Smooth muscle cell (in vitro differentiated cells): ENCODE measurements at regions not wholly inside any gene's neighbourhood (a gene's known extent, or its start where the extent isn't known, plus 50 kb on each side); places are given as distances from the start of the nearest gene placed in this dataset.

ENCODE experiments used
- DNase-seq: peaks from one replicate; lab custom pipeline; 2025; ENCODE audit not compliant: unreplicated experiment; lab: John Stamatoyannopoulos, UW
- H2AFZ ChIP-seq: fragments of 200-600 bp; sonication (generic); 2 replicates; pipeline ENCODE4 v1.6.0; 2016; ENCODE audit warnings: antibody characterized with exemption, low read depth, mild to moderate bottlenecking
- H3F3A ChIP-seq: fragments of 200-600 bp; sonication (generic); 2 replicates; pipeline ENCODE4 v1.6.0; 2017; ENCODE audit warnings: antibody characterized with exemption, low read depth
- H3K27ac ChIP-seq: fragments of 200-600 bp; sonication (generic); 2 replicates; pipeline ENCODE4 v1.5.1; 2016; ENCODE audit warnings: low read depth, mild to moderate bottlenecking
- H3K27me3 ChIP-seq: fragments of 200-600 bp; sonication (generic); 2 replicates; pipeline ENCODE4 v1.6.1; 2016; ENCODE audit warnings: low read depth, mild to moderate bottlenecking
- H3K36me3 ChIP-seq: fragments of 200-600 bp; sonication (generic); 2 replicates; pipeline ENCODE4 v1.5.1; 2016; ENCODE audit warnings: low read depth
- H3K4me1 ChIP-seq: fragments of 200-600 bp; sonication (generic); 2 replicates; pipeline ENCODE4 v1.5.1; 2016; ENCODE audit warnings: low read depth
- H3K4me2 ChIP-seq: fragments of 200-600 bp; sonication (generic); 2 replicates; pipeline ENCODE4 v1.6.0; 2016; ENCODE audit warnings: mild to moderate bottlenecking
- H3K4me3 ChIP-seq: fragments of 200-600 bp; sonication (generic); 2 replicates; pipeline ENCODE4 v1.5.1; 2016; ENCODE audit warnings: mild to moderate bottlenecking
- H3K79me2 ChIP-seq: fragments of 200-600 bp; sonication (generic); 2 replicates; pipeline ENCODE4 v1.6.0; 2016; ENCODE audit warnings: low read depth, mild to moderate bottlenecking
- H3K9ac ChIP-seq: fragments of 200-600 bp; sonication (generic); 2 replicates; pipeline ENCODE4 v1.6.0; 2016; ENCODE audit warnings: low read depth
- H3K9me3 ChIP-seq: fragments of 200-600 bp; sonication (generic); replicated peaks from 2 replicates; pipeline ENCODE4 v1.5.1; 2016; ENCODE audit warnings: low read depth
- H4K20me1 ChIP-seq: fragments of 200-600 bp; sonication (generic); 2 replicates; pipeline ENCODE4 v1.6.0; 2016; ENCODE audit warnings: low read depth
- CTCF ChIP-seq: fragments of 200-600 bp; sonication (generic); IDR thresholded peaks from 2 replicates; pipeline ENCODE4 v1.5.1; 2017; ENCODE audit warnings: borderline replicate concordance, mild to moderate bottlenecking, antibody characterized with exemption; ENCODE audit not compliant: insufficient read depth, poor library complexity, severe bottlenecking
- WGBS: methylation state at CpG from one replicate; pipeline ENCODE4 v1.1.7; 2016; ENCODE audit warnings: low lambda C conversion rate; 5-methylcytosine and 5-hydroxymethylcytosine counted together

- WGBS: 93% methylated on average over 4 of the region's 4 CpGs
- H3K4me3 ChIP-seq: no peak overlapping the region
- no peak overlapping the region for H2AFZ ChIP-seq
- H3K4me2 ChIP-seq: no peak overlapping the region
- no peak for TF ChIP-seq CTCF
- no peak overlapping the region for H3K9ac ChIP-seq
- H3K27me3 ChIP-seq: no peaks in the 10 kb centered on the region
- no peak overlapping the region for H3K27ac ChIP-seq
- H3K79me2 ChIP-seq: no peaks in the 10 kb centered on the region
- no peaks in the 10 kb centered on the region for H3K36me3 ChIP-seq
- H3K4me1 ChIP-seq: no peaks in the 10 kb centered on the region
- H3K9me3 ChIP-seq: no peaks in the 10 kb centered on the region
- H3F3A ChIP-seq: no peaks in the 10 kb centered on the region
- no peak for DNase-seq
- H4K20me1 ChIP-seq: no peaks in the 10 kb centered on the region
These were observed 463.4 kb upstream of the ST6GAL2 start for GRCh38 chr2:107349329-107349728.

- Histone ChIP-seq H3K9me3 (no peaks in the 10 kb centered on the region), H3K27me3 (no peaks in the 10 kb centered on the region), H3K4me3 (no peak overlapping the region), H3K4me1 (peaks cover 8% of the 10 kb centered on the region), H2AFZ (no peak overlapping the region), H3K36me3 (no peaks in the 10 kb centered on the region), H3F3A (no peaks in the 10 kb centered on the region), H3K9ac (no peak overlapping the region), H4K20me1 (no peaks in the 10 kb centered on the region), H3K4me2 (no peak overlapping the region), H3K27ac (no peak overlapping the region), H3K79me2 (no peaks in the 10 kb centered on the region)
- no peak for DNase-seq
- 73% methylated on average over 3 of the region's 3 CpGs for WGBS
- no peak for TF ChIP-seq CTCF
These were observed 468.2 kb upstream of the ST6GAL2 start for GRCh38 chr2:107354175-107354574.

GRCh38 chr2:107358362-107358761 is 468.3 kb upstream of the RGPD4 start:
- peak overlapping the region; percentile 69 for H3K27ac ChIP-seq
- peaks cover 8% of the 10 kb centered on the region for H3K4me1 ChIP-seq
- peak overlapping the region; percentile 70 for H3K4me2 ChIP-seq
- no peaks in the 10 kb centered on the region for H3F3A ChIP-seq
- H3K27me3 ChIP-seq: no peaks in the 10 kb centered on the region
- WGBS: 71% methylated on average over 6 of the region's 6 CpGs
- H3K36me3 ChIP-seq: no peaks in the 10 kb centered on the region
- H4K20me1 ChIP-seq: no peaks in the 10 kb centered on the region
- H3K4me3 ChIP-seq: no peak overlapping the region
- no peak overlapping the region for H3K9ac ChIP-seq
- H2AFZ ChIP-seq: no peak overlapping the region
- H3K9me3 ChIP-seq: no peaks in the 10 kb centered on the region
- no peak for DNase-seq
- no peaks in the 10 kb centered on the region for H3K79me2 ChIP-seq
- TF ChIP-seq CTCF: no peak

GRCh38 chr2:107359021-107359420 is 467.7 kb upstream of the RGPD4 start:
- Histone ChIP-seq H3K27ac (peak overlapping the region; percentile 69), H3K9me3 (no peaks in the 10 kb centered on the region), H3K9ac (no peak overlapping the region), H3K36me3 (no peaks in the 10 kb centered on the region), H3K4me1 (peaks cover 8% of the 10 kb centered on the region), H3K4me2 (peak overlapping the region; percentile 70), H4K20me1 (no peaks in the 10 kb centered on the region), H3K4me3 (no peak overlapping the region), H2AFZ (no peak overlapping the region), H3F3A (no peaks in the 10 kb centered on the region), H3K79me2 (no peaks in the 10 kb centered on the region), H3K27me3 (no peaks in the 10 kb centered on the region)
- TF ChIP-seq CTCF: no peak
- no peak for DNase-seq
- WGBS: 41% methylated on average over 4 of the region's 4 CpGs
